ENCODE measurements at regions not wholly inside any gene's neighbourhood (a gene's known extent, or its start where the extent isn't known, plus 50 kb on each side); places are given as distances from the start of the nearest gene placed in this dataset.

DNA sequence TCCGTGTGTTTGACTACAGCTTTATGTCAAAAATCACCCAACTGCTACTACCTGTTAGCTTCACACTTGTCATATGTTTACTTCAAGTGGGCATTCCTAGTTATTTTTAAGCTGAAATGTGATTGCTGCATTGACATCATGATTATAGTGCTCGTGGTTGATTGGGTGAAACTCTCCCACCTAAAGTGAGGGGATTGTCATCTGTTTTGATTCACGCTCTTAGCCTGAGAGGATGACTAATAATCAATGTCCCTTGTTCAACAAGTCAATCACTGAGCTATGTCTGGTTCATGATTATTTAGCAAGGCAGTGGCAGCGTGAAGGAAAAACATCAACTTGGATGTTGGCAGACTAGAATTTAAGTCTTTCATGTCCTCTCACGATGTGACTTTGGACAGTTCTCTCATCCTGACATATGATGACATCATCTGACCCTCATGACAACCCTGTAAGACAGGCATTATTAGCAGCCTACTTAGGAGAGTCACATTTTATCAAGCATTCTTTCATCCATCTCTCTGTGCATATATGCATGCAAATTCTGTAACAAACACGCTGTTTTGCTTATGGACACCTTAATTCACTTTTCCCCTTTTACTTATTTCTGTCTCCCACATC, 352.6 kb upstream of the ZMIZ1 start:
- H3K9me3 ChIP-seq (ENCODE audit: control insufficient read depth in 1 of 2, insufficient read depth in 1 of 2, low read depth in 1 of 2, low read length in 2 of 2), result no peaks in the 10 kb centered on the region
- no peak overlapping the region for H2AFZ ChIP-seq (ENCODE audit: low read depth, low read length, poor library complexity, severe bottlenecking)
- TF ChIP-seq CBX3 (IDR thresholded peaks at IDR 0.05; ENCODE audit: low read depth) (no peak), YY1 (IDR thresholded peaks at IDR 0.05; ENCODE audit: extremely low read depth, insufficient replicate concordance, low read depth, low read length) (no peak), ZFX (IDR thresholded peaks at IDR 0.05) (no peak), POLR2AphosphoS5 (IDR thresholded peaks at IDR 0.05; ENCODE audit: low read depth, low read length) (no peak), ZNF274 (IDR thresholded peaks at IDR 0.05; ENCODE audit: low read depth, low read length) (no peak), POLR2A (IDR thresholded peaks at IDR 0.05; ENCODE audit: borderline replicate concordance, extremely low read depth, insufficient read depth, insufficient read length) (no peak), ELF1 (IDR thresholded peaks at IDR 0.05; ENCODE audit: borderline replicate concordance, low read depth) (no peak), SP1 (IDR thresholded peaks at IDR 0.05; ENCODE audit: low read depth) (no peak), EZH2 (IDR thresholded peaks at IDR 0.05) (no peak), EZH2phosphoT487 (IDR thresholded peaks at IDR 0.05; ENCODE audit: borderline replicate concordance) (no peak), SIN3A (IDR thresholded peaks at IDR 0.05; ENCODE audit: low read depth) (no peak), RAD21 (IDR thresholded peaks at IDR 0.05; ENCODE audit: low read depth) (no peak), EGR1 (IDR thresholded peaks at IDR 0.05; ENCODE audit: low read depth) (no peak), TCF7L2 (IDR thresholded peaks at IDR 0.05; ENCODE audit: borderline replicate concordance, extremely low read depth, insufficient read depth, insufficient read length) (no peak), SRF (IDR thresholded peaks at IDR 0.05; ENCODE audit: low read depth) (no peak)
- TF ChIP-seq, protein P1, sequence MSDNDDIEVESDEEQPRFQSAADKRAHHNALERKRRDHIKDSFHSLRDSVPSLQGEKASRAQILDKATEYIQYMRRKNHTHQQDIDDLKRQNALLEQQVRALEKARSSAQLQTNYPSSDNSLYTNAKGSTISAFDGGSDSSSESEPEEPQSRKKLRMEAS (IDR thresholded peaks at IDR 0.05), result no peak
- TF ChIP-seq, protein P2, sequence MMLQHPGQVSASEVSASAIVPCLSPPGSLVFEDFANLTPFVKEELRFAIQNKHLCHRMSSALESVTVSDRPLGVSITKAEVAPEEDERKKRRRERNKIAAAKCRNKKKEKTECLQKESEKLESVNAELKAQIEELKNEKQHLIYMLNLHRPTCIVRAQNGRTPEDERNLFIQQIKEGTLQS (IDR thresholded peaks at IDR 0.05), result no peak
- TF ChIP-seq, protein P3, sequence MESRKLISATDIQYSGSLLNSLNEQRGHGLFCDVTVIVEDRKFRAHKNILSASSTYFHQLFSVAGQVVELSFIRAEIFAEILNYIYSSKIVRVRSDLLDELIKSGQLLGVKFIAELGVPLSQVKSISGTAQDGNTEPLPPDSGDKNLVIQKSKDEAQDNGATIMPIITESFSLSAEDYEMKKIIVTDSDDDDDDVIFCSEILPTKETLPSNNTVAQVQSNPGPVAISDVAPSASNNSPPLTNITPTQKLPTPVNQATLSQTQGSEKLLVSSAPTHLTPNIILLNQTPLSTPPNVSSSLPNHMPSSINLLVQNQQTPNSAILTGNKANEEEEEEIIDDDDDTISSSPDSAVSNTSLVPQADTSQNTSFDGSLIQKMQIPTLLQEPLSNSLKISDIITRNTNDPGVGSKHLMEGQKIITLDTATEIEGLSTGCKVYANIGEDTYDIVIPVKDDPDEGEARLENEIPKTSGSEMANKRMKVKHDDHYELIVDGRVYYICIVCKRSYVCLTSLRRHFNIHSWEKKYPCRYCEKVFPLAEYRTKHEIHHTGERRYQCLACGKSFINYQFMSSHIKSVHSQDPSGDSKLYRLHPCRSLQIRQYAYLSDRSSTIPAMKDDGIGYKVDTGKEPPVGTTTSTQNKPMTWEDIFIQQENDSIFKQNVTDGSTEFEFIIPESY (IDR thresholded peaks at IDR 0.05; ENCODE audit: extremely low read depth, insufficient replicate concordance, low read length), result no peak
- TF ChIP-seq, protein P4, sequence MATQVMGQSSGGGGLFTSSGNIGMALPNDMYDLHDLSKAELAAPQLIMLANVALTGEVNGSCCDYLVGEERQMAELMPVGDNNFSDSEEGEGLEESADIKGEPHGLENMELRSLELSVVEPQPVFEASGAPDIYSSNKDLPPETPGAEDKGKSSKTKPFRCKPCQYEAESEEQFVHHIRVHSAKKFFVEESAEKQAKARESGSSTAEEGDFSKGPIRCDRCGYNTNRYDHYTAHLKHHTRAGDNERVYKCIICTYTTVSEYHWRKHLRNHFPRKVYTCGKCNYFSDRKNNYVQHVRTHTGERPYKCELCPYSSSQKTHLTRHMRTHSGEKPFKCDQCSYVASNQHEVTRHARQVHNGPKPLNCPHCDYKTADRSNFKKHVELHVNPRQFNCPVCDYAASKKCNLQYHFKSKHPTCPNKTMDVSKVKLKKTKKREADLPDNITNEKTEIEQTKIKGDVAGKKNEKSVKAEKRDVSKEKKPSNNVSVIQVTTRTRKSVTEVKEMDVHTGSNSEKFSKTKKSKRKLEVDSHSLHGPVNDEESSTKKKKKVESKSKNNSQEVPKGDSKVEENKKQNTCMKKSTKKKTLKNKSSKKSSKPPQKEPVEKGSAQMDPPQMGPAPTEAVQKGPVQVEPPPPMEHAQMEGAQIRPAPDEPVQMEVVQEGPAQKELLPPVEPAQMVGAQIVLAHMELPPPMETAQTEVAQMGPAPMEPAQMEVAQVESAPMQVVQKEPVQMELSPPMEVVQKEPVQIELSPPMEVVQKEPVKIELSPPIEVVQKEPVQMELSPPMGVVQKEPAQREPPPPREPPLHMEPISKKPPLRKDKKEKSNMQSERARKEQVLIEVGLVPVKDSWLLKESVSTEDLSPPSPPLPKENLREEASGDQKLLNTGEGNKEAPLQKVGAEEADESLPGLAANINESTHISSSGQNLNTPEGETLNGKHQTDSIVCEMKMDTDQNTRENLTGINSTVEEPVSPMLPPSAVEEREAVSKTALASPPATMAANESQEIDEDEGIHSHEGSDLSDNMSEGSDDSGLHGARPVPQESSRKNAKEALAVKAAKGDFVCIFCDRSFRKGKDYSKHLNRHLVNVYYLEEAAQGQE (IDR thresholded peaks at IDR 0.05; ENCODE audit: low read depth), result no peak
- H3K27me3 ChIP-seq (ENCODE audit: insufficient read depth, low read length), result peaks cover 14% of the 10 kb centered on the region
- H3K36me3 ChIP-seq (ENCODE audit: control insufficient read depth in 1 of 2, insufficient read depth in 2 of 2, low read length in 2 of 2), result no peaks in the 10 kb centered on the region
- ChIA-PET RAD21 (ENCODE audit: low non-redundant PET in 1 of 2, low total read pairs in 2 of 2, uncharacterized antibody in 2 of 2, unreplicated experiment in 2 of 2) (no interaction called here), POLR2A (no interaction called here), CTCF (no interaction called here)
- ATAC-seq, result no peak
- no peak for DNase-seq (ENCODE audit: low read depth, low spot score)
- H3K4me3 ChIP-seq (replicated peaks in 1 of 2; ENCODE audit: low read depth in 1 of 2, low read length in 2 of 2), result no peak overlapping the region
- no peak overlapping the region for H3K4me2 ChIP-seq (ENCODE audit: low read length)
- H3K4me1 ChIP-seq (ENCODE audit: control insufficient read depth in 1 of 2, insufficient read depth in 2 of 2, low read length in 2 of 2), result no peaks in the 10 kb centered on the region
- intact Hi-C loops (cut with micrococcal nuclease), result no loop called here
- no peaks in the 10 kb centered on the region for H4K20me1 ChIP-seq (ENCODE audit: insufficient read depth)
- H3K79me2 ChIP-seq (ENCODE audit: insufficient read depth, low read length), result no peaks in the 10 kb centered on the region
- H3K9me2 ChIP-seq (ENCODE audit: insufficient read depth), result no peaks in the 10 kb centered on the region
- no peak overlapping the region for H3K9ac ChIP-seq (ENCODE audit: low read length)
- H3K27ac ChIP-seq (ENCODE audit: low read depth, low read length), result no peak overlapping the region
- no TSS peak for BruUV-seq (replicated peaks)

All from HCT116 (cell line).